ENCODE measurements at regions not wholly inside any gene's neighbourhood (a gene's known extent, or its start where the extent isn't known, plus 50 kb on each side); places are given as distances from the start of the nearest gene placed in this dataset.
"Not testable (repeated sequence)": the region's sequence is repeated elsewhere in the genome, so short reads cannot be mapped to it uniquely, and the experiment has no call there.

GRCh38 chr15:61344293-61344692 is 115.2 kb upstream of the RORA start:
- TF ChIP-seq POLR2A (IDR thresholded peaks at IDR 0.05) (no peak), CTCF (IDR thresholded peaks at IDR 0.05) (no peak)
- no peaks in the 10 kb centered on the region for H3K4me1 ChIP-seq
- intact Hi-C loops (cut with DNase I; ENCODE audit: low total_unique reads) = no loop called here
- no peaks in the 10 kb centered on the region for H3K9me3 ChIP-seq
- H3K4me3 ChIP-seq = no peak overlapping the region
- WGBS, 2 donors = 86 to 94% methylated on average over 2 of the region's 2 CpGs
- DNase-seq = no peak
- no peaks in the 10 kb centered on the region for H3K27me3 ChIP-seq
- no peak overlapping the region for H3K27ac ChIP-seq
- H3K36me3 ChIP-seq (ENCODE audit: low read depth, missing control alignments) = no peaks in the 10 kb centered on the region

GRCh38 chr15:61342390-61342789 is 113.3 kb upstream of the RORA start:
- H3K4me3 ChIP-seq = no peak overlapping the region
- TF ChIP-seq POLR2A (IDR thresholded peaks at IDR 0.05) (no peak), CTCF (IDR thresholded peaks at IDR 0.05) (no peak)
- DNase-seq = no peak
- no peaks in the 10 kb centered on the region for H3K36me3 ChIP-seq (ENCODE audit: low read depth, missing control alignments)
- H3K27me3 ChIP-seq = no peaks in the 10 kb centered on the region
- H3K27ac ChIP-seq = no peak overlapping the region
- H3K9me3 ChIP-seq = no peaks in the 10 kb centered on the region
- 80 to 82% methylated on average over 2 of the region's 2 CpGs for WGBS, 2 donors
- intact Hi-C loops (cut with DNase I; ENCODE audit: low total_unique reads) = no loop called here
- no peaks in the 10 kb centered on the region for H3K4me1 ChIP-seq

- no peak for DNase-seq
- H3K27me3 ChIP-seq = no peaks in the 10 kb centered on the region
- H3K36me3 ChIP-seq (ENCODE audit: low read depth, missing control alignments) = no peaks in the 10 kb centered on the region
- TF ChIP-seq POLR2A (IDR thresholded peaks at IDR 0.05) = no peak
- no peak for TF ChIP-seq CTCF (IDR thresholded peaks at IDR 0.05)
- H3K27ac ChIP-seq = no peak overlapping the region
- intact Hi-C loops (cut with DNase I; ENCODE audit: low total_unique reads) = no loop called here
- no peaks in the 10 kb centered on the region for H3K9me3 ChIP-seq
- H3K4me1 ChIP-seq = no peaks in the 10 kb centered on the region
- no peak overlapping the region for H3K4me3 ChIP-seq
Measured at GRCh38 chr15:61339516-61339915, 110.4 kb upstream of the RORA start.

- H3K4me1 ChIP-seq = no peaks in the 10 kb centered on the region
- WGBS, 2 donors = 59 to 61% methylated on average over 8 of the region's 8 CpGs
- H3K36me3 ChIP-seq (ENCODE audit: low read depth, missing control alignments) = no peaks in the 10 kb centered on the region
- no peaks in the 10 kb centered on the region for H3K9me3 ChIP-seq
- no peaks in the 10 kb centered on the region for H3K27me3 ChIP-seq
- H3K4me3 ChIP-seq = no peak overlapping the region
- no peak for TF ChIP-seq POLR2A (IDR thresholded peaks at IDR 0.05)
- TF ChIP-seq CTCF (IDR thresholded peaks at IDR 0.05) = no peak
- H3K27ac ChIP-seq = no peak overlapping the region
- intact Hi-C loops (cut with DNase I; ENCODE audit: low total_unique reads) = no loop called here
- no peak for DNase-seq
Measured at GRCh38 chr15:61337541-61337940, 108.4 kb upstream of the RORA start.

GRCh38 chr15:61336026-61336638 is 107.0 kb upstream of the RORA start:
- no peak for DNase-seq
- no peaks in the 10 kb centered on the region for H3K9me3 ChIP-seq
- H3K4me3 ChIP-seq = no peak overlapping the region
- 85 to 93% methylated on average over 3 of the region's 3 CpGs for WGBS, 2 donors
- intact Hi-C loops (cut with DNase I; ENCODE audit: low total_unique reads) = no loop called here
- H3K4me1 ChIP-seq = no peaks in the 10 kb centered on the region
- TF ChIP-seq POLR2A (IDR thresholded peaks at IDR 0.05) (no peak), CTCF (IDR thresholded peaks at IDR 0.05) (no peak)
- H3K36me3 ChIP-seq (ENCODE audit: low read depth, missing control alignments) = no peaks in the 10 kb centered on the region
- H3K27me3 ChIP-seq = no peaks in the 10 kb centered on the region
- no peak overlapping the region for H3K27ac ChIP-seq

GRCh38 chr15:61334714-61335113 is 105.6 kb upstream of the RORA start:
- H3K4me3 ChIP-seq; H3K9me3 ChIP-seq; intact Hi-C loops (cut with DNase I; ENCODE audit: low total_unique reads); H3K36me3 ChIP-seq (ENCODE audit: low read depth, missing control alignments); H3K27me3 ChIP-seq; DNase-seq; H3K4me1 ChIP-seq: not testable (repeated sequence)
- H3K27ac ChIP-seq = peak overlapping the region in 1 of 2 donors; percentile 83
- 95 to 97% methylated on average over 5 of the region's 5 CpGs for WGBS, 2 donors
